Fibroblast of lung (primary cell): ENCODE measurements at regions not wholly inside any gene's neighbourhood (a gene's known extent, or its start where the extent isn't known, plus 50 kb on each side); places are given as distances from the start of the nearest gene placed in this dataset.

Experiments used
- CTCF ChIP-seq, 2 donors: IDR thresholded peaks in 1 of 2; conservative IDR thresholded peaks in 1 of 2; 1 replicate in 1 of 2; 2 replicates in 1 of 2; pipeline ENCODE4 v1.5.1; 2011 to 2012; ENCODE audit warnings: low read length in 2 of 2, control low read depth in 1 of 2, inconsistent platforms in 1 of 2, low read depth in 1 of 2, mild to moderate bottlenecking in 1 of 2
- EZH2 ChIP-seq: IDR thresholded peaks from 2 replicates; pipeline ENCODE4 v1.5.1; 2012; ENCODE audit warnings: low read length, control low read depth, mild to moderate bottlenecking; ENCODE audit errors: missing control alignments

GRCh38 chr4:18480928-18481327 lies 459.4 kb upstream of the LCORL start:
- TF ChIP-seq CTCF (conservative IDR thresholded peaks at IDR 0.05 in 1 of 2, IDR thresholded peaks at IDR 0.05 in 1 of 2; ENCODE audit: low read depth in 1 of 2, low read length in 2 of 2): no peak
- TF ChIP-seq EZH2: no peak
